Adrenal gland (tissue), 9 donors: ENCODE measurements at regions not wholly inside any gene's neighbourhood (a gene's known extent, or its start where the extent isn't known, plus 50 kb on each side); places are given as distances from the start of the nearest gene placed in this dataset.

Source experiments
- DNase-seq, 7 donors: peaks; one replicate each; pipeline ENCODE4 v3.0.0-alpha.2; 2019 to 2020
- H3K27ac ChIP-seq, 5 donors: fragments of 200-600 bp; sonication (generic) in 4 of 5; 1 replicate in 3 of 5; 2 replicates in 2 of 5; pipeline versions ENCODE4 v1.5.1 to v1.8.0; 2016 to 2020; ENCODE audit warnings: mild to moderate bottlenecking in 1 of 5
- H3K27me3 ChIP-seq: fragments of 200-600 bp; 2 replicates; pipeline ENCODE4 v1.8.0; 2021
- H3K36me3 ChIP-seq, 2 donors: fragments of 200-600 bp; replicated peaks in 1 of 2; 1 replicate in 1 of 2; 2 replicates in 1 of 2; pipeline versions ENCODE4 v1.5.1 to v1.8.0; 2018 to 2022
- H3K4me1 ChIP-seq, 2 donors: fragments of 200-600 bp; replicated peaks in 1 of 2; 1 replicate in 1 of 2; 2 replicates in 1 of 2; pipeline versions ENCODE4 v1.5.1 to v1.8.0; 2018 to 2021
- H3K4me3 ChIP-seq, 4 donors: fragments of 200-600 bp; sonication (generic) in 3 of 4; one replicate each; pipeline ENCODE4 v1.5.1; 2016 to 2018
- H3K9me3 ChIP-seq, 3 donors: fragments of 200-600 bp; sonication (generic) in 1 of 3; replicated peaks in 1 of 3; 1 replicate in 2 of 3; 2 replicates in 1 of 3; pipeline versions ENCODE4 v1.5.1 to v1.8.0; 2016 to 2021
- CTCF ChIP-seq, 6 experiments: fragments of 450-650 bp in 4 of 6; fragments of 200-600 bp in 2 of 6; sonication (generic) in 1 of 6; IDR thresholded peaks; 1 replicate in 5 of 6; 2 replicates in 1 of 6; pipeline versions ENCODE4 v1.5.1 to v1.8.0; 2016 to 2021; ENCODE audit warnings: antibody characterized with exemption in 6 of 6, mild to moderate bottlenecking in 2 of 6, moderate library complexity in 1 of 6
- POLR2A ChIP-seq, 2 donors: fragments of 450-650 bp; IDR thresholded peaks; one replicate each; pipeline ENCODE4 v1.6.1; 2017; ENCODE audit warnings: antibody characterized with exemption in 2 of 2, mild to moderate bottlenecking in 2 of 2, moderate library complexity in 1 of 2
- WGBS, 4 donors: extraction: QIAGEN DNeasy Blood & Tissue Kit in 2 of 4; methylation state at CpG; one replicate each; pipeline versions ENCODE4 v1.1.5 to v1.1.7; 2013 to 2017; 5-methylcytosine and 5-hydroxymethylcytosine counted together
- intact Hi-C, 2 donors: fragments of 100-400 bp; cut with DNase I; formaldehyde crosslinking; loops; one replicate each; pipeline versions ENCODE4 v1.14.1 to v1.15.0; 2022 to 2023
- donor health status: healthy with polysubstance abuse.
- donor health status: Bipolar disorder and iron deficiency.
- donor health status: DM: yes; HTN: yes; CAD: no.
- donor health status: DM: no; HTN: no; CAD: no.
- donor health status: DM: no; HTN: no; CAD: no.

GRCh38 chr2:128984855-128985254 lies 666.2 kb upstream of the HS6ST1 start:
- 87 to 91% (median 89%) methylated on average over 6 to 8 of the region's 8 CpGs for WGBS, 4 donors
- DNase-seq, result no peak
- Histone ChIP-seq H3K36me3 (no peaks in the 10 kb centered on the region), H3K9me3 (no peaks in the 10 kb centered on the region), H3K4me3 (no peak overlapping the region), H3K27me3 (no peaks in the 10 kb centered on the region), H3K4me1 (no peaks in the 10 kb centered on the region), H3K27ac (no peak overlapping the region)
- TF ChIP-seq CTCF (IDR thresholded peaks at IDR 0.05) (no peak), POLR2A (IDR thresholded peaks at IDR 0.05) (no peak)
- intact Hi-C loops, result no loop called here

- H3K27ac ChIP-seq, result no peak overlapping the region
- WGBS, 4 donors, result 47 to 67% (median 56%) methylated on average over 5 to 7 of the region's 7 CpGs
- H3K27me3 ChIP-seq, result no peaks in the 10 kb centered on the region
- no peak for DNase-seq
- intact Hi-C loops, result no loop called here
- no peak overlapping the region for H3K4me3 ChIP-seq
- H3K9me3 ChIP-seq, result no peaks in the 10 kb centered on the region
- H3K36me3 ChIP-seq, result no peaks in the 10 kb centered on the region
- H3K4me1 ChIP-seq, result no peaks in the 10 kb centered on the region
- TF ChIP-seq CTCF (IDR thresholded peaks at IDR 0.05), result no peak
- TF ChIP-seq POLR2A (IDR thresholded peaks at IDR 0.05), result no peak
Observed at GRCh38 chr2:128986026-128986715, 667.5 kb upstream of the HS6ST1 start.

- WGBS, 4 donors, result 72 to 84% (median 79%) methylated on average over 6 to 9 of the region's 9 CpGs
- no peak for TF ChIP-seq CTCF (IDR thresholded peaks at IDR 0.05)
- no peak for TF ChIP-seq POLR2A (IDR thresholded peaks at IDR 0.05)
Observed at GRCh38 chr2:128986867-128987268, 668.2 kb upstream of the HS6ST1 start.

GRCh38 chr2:128988326-128988725 lies 669.7 kb upstream of the HS6ST1 start:
- 62 to 79% (median 73%) methylated on average over 3 of the region's 3 CpGs for WGBS, 4 donors

More at GRCh38 chr2:128986867-128987268, 668.2 kb upstream of the HS6ST1 start:
- no peak overlapping the region for H3K27ac ChIP-seq
- DNase-seq, result no peak
- no peaks in the 10 kb centered on the region for H3K4me1 ChIP-seq
- intact Hi-C loops, result no loop called here
- no peaks in the 10 kb centered on the region for H3K27me3 ChIP-seq
- no peak overlapping the region for H3K4me3 ChIP-seq
- no peaks in the 10 kb centered on the region for H3K36me3 ChIP-seq
- no peaks in the 10 kb centered on the region for H3K9me3 ChIP-seq

More at GRCh38 chr2:128988326-128988725, 669.7 kb upstream of the HS6ST1 start:
- no peak for DNase-seq
- Histone ChIP-seq H3K36me3 (no peaks in the 10 kb centered on the region), H3K4me3 (no peak overlapping the region), H3K27ac (no peak overlapping the region), H3K9me3 (no peaks in the 10 kb centered on the region), H3K27me3 (no peaks in the 10 kb centered on the region), H3K4me1 (no peaks in the 10 kb centered on the region)
- no peak for TF ChIP-seq CTCF (IDR thresholded peaks at IDR 0.05)
- no peak for TF ChIP-seq POLR2A (IDR thresholded peaks at IDR 0.05)
- intact Hi-C loops, result no loop called here
